Stromal cell of bone marrow (primary cell): ENCODE measurements at regions not wholly inside any gene's neighbourhood (a gene's known extent, or its start where the extent isn't known, plus 50 kb on each side); places are given as distances from the start of the nearest gene placed in this dataset.
"Not testable (repeated sequence)": the region's sequence is repeated elsewhere in the genome, so short reads cannot be mapped to it uniquely, and the experiment has no call there.

Experiments used
- DNase-seq: peaks from one replicate; pipeline ENCODE4 v3.0.0-alpha.2; 2012; ENCODE audit warnings: low read depth

- DNase-seq = peak; percentile 49
These were observed 93.0 kb downstream of the CRLF3 start for GRCh38 chr17:30731210-30732132.

- DNase-seq = not testable (repeated sequence)
These were observed 93.7 kb downstream of the CRLF3 start for GRCh38 chr17:30730837-30731209.

- DNase-seq = not testable (repeated sequence)
These were observed 94.2 kb downstream of the CRLF3 start for GRCh38 chr17:30730171-30730836.

- not testable (repeated sequence) for DNase-seq
These were observed 94.9 kb downstream of the CRLF3 start for GRCh38 chr17:30729471-30730170.

- DNase-seq = not testable (repeated sequence)
These were observed 97.0 kb downstream of the CRLF3 start for GRCh38 chr17:30727517-30727916.

- DNase-seq = not testable (repeated sequence)
These were observed 97.8 kb downstream of the CRLF3 start for GRCh38 chr17:30726734-30727133.

GRCh38 chr17:30726310-30726709 is 98.2 kb downstream of the CRLF3 start:
- DNase-seq = not testable (repeated sequence)

GRCh38 chr17:30724034-30724650 is 100.3 kb downstream of the CRLF3 start:
- DNase-seq = not testable (repeated sequence)

- not testable (repeated sequence) for DNase-seq
These were observed 102.2 kb downstream of the CRLF3 start for GRCh38 chr17:30722114-30722780.

- DNase-seq = not testable (repeated sequence)
These were observed 103.5 kb downstream of the CRLF3 start for GRCh38 chr17:30720971-30721370.

GRCh38 chr17:30720013-30720471 is 104.5 kb downstream of the CRLF3 start:
- no peak for DNase-seq

- DNase-seq = not testable (repeated sequence)
These were observed 105.1 kb downstream of the CRLF3 start for GRCh38 chr17:30719131-30719973.

- not testable (repeated sequence) for DNase-seq
These were observed 105.8 kb downstream of the CRLF3 start for GRCh38 chr17:30718691-30719090.

- DNase-seq = not testable (repeated sequence)
These were observed 106.4 kb downstream of the CRLF3 start for GRCh38 chr17:30718099-30718447.

GRCh38 chr17:30717291-30718098 is 107.0 kb downstream of the CRLF3 start:
- no peak for DNase-seq

- DNase-seq = no peak
These were observed 107.8 kb downstream of the CRLF3 start for GRCh38 chr17:30716461-30717290.

GRCh38 chr17:30714825-30715622 is 109.5 kb downstream of the CRLF3 start:
- not testable (repeated sequence) for DNase-seq

GRCh38 chr17:30713805-30714204 is 110.7 kb downstream of the CRLF3 start:
- not testable (repeated sequence) for DNase-seq
